ENCODE measurements at regions not wholly inside any gene's neighbourhood (a gene's known extent, or its start where the extent isn't known, plus 50 kb on each side); places are given as distances from the start of the nearest gene placed in this dataset.

GRCh38 chr9:73219985-73220626 lies 68.4 kb downstream of the ANXA1 start:
- TF ChIP-seq, protein P1, sequence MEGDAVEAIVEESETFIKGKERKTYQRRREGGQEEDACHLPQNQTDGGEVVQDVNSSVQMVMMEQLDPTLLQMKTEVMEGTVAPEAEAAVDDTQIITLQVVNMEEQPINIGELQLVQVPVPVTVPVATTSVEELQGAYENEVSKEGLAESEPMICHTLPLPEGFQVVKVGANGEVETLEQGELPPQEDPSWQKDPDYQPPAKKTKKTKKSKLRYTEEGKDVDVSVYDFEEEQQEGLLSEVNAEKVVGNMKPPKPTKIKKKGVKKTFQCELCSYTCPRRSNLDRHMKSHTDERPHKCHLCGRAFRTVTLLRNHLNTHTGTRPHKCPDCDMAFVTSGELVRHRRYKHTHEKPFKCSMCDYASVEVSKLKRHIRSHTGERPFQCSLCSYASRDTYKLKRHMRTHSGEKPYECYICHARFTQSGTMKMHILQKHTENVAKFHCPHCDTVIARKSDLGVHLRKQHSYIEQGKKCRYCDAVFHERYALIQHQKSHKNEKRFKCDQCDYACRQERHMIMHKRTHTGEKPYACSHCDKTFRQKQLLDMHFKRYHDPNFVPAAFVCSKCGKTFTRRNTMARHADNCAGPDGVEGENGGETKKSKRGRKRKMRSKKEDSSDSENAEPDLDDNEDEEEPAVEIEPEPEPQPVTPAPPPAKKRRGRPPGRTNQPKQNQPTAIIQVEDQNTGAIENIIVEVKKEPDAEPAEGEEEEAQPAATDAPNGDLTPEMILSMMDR (IDR thresholded peaks at IDR 0.05): no peak
- no peak for TF ChIP-seq POLR2A (IDR thresholded peaks at IDR 0.05)
